GM19328 (cell line): ENCODE measurements at regions not wholly inside any gene's neighbourhood (a gene's known extent, or its start where the extent isn't known, plus 50 kb on each side); places are given as distances from the start of the nearest gene placed in this dataset.

Experiments used
- ATAC-seq: cut with Tn5 transposase; IDR thresholded peaks from one replicate; pipeline ENCODE4 v1.9.1; 2021; ENCODE audit warnings: mild to moderate bottlenecking, moderate library complexity; ENCODE audit not compliant: unreplicated experiment

DNA sequence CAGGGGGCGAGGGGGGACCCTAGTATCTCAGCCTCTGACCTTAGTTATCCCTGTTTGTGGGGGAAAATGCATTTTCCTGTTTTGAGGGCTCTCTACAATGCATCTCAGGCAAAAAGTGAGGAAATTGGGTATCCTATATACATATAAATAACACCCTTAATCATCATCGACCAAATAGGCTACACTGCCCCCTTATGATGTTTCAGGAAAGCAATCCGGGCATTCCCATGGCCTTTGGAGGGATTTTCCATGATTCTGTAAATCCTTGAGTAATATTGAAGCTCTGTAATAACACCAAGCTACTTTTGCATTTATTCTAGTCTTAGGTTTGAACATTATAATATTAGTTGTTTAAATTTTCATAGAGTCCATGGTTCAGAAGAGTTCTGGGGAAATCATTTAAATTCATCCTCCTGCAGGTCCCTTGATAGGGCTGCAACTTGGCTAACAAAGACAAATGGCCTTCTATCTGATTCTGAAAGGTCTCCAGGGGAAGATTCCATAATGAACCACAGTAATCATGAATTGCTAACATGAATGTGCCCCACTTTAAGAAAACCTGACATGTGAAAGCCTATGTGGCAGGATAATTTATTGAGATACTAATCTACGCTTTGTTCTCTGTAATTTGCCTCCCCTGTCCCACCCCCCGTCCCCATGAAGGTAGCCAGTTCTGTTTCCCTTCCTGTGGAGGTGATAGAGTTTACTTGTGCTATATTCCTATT is 91.5 kb upstream of the SCOC start:
- ATAC-seq = no peak

DNA sequence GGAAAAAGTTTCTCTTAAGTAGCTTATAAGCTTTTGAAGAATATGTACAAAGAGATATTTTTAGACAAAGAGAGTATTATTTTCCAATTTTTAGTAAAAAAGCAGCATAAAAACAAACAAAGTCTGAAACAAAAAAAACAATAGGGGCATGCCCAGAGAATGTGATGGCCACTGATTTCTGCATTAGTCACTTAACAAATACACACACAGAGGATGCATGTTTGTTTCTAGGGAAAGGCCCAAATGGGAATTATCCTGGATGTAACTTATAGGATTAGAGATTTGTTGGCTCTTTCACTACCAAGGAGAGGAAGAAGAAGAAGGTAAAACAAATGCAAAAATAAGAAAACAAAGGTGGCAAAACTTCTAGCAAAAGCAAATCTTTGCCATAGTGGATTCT is 95.9 kb upstream of the SCOC start:
- no peak for ATAC-seq

DNA sequence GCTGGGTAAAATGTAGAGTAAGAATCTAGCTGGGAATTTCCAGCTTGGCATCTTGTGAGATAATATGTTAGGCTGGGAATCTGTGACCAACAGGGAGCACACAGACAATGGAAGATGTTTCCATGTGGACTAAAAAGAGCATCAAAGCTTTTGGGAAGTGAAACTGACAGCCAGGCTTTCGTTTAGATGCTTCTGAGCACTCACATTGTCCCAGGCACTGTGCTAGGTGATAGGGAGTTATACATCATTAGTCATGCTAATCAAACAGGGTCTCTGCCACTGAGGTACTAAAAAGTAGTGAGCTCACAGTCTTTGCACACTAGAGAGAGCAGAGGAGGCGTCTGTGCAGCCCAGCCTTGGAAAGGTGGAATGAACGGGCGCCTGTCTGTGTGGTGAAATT is 101.9 kb upstream of the SCOC start:
- no peak for ATAC-seq

DNA sequence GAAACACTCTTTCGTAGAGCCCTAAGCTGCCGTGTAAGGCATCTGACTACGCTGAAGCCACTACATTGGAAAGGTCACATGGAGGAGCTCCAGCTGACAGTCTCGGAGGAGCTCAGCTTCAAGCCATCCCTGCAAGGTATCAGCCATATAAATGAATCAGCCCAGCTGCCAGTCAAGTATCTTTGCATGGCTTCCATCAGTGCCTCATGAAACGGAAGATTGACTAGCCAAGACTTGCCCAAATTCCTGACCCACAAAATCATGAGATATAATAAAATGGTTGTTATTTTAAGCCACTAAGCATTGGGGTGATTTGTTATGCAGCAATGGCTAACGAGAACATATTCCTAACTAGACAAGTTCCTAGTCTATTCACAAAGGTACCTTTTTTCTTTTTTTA is 104.1 kb upstream of the SCOC start:
- ATAC-seq = no peak

DNA sequence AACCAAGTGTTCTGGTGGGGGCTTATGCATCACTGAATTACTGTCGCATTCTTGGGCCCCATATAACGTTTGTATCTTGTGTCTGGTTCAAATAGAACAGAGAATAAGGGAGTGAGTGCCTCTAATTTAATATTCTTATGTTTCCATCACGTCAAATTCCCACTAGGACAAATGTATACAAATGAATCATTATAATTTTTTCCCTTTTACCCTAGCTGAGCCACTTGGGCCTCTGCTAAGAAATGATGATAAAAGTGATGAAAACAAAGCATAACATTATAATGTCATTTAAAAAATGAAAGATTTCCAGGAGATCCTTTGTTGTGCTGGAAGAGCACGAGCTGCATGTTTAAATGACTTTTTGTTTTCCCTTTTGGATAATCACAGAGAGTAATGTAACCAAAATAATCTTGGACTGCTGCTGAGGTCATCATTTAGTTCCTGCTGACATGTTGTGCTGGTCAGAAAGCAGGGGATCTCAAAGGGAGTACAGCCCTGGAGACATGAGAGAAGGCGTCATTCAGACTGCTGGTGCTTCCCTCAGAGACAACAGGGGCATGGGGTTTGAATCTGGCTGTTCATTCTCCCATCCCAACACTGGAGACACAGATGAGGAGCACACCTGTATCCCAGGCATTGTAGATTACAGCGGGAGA is 105.1 kb upstream of the SCOC start:
- ATAC-seq = no peak

DNA sequence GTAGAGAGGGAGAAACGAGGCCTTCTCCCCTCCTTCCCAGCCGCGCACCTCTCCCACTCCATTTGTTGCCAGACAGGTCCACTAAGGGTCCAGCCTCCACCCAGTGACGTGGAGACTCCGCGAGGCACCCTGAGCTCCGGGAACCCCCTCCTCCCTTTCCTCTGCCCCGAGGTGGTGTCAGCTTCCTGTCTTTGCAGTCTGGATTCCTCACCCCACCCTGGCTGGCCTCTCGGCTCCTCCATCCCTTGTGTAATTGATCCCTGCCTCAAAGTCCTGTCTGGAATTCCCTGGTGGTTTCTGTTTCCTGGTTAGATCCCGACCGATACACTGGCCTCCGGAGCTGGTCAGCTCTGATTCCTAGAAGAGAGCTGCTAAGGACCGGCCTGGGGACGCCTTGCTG is 105.9 kb upstream of the SCOC start:
- no peak for ATAC-seq

DNA sequence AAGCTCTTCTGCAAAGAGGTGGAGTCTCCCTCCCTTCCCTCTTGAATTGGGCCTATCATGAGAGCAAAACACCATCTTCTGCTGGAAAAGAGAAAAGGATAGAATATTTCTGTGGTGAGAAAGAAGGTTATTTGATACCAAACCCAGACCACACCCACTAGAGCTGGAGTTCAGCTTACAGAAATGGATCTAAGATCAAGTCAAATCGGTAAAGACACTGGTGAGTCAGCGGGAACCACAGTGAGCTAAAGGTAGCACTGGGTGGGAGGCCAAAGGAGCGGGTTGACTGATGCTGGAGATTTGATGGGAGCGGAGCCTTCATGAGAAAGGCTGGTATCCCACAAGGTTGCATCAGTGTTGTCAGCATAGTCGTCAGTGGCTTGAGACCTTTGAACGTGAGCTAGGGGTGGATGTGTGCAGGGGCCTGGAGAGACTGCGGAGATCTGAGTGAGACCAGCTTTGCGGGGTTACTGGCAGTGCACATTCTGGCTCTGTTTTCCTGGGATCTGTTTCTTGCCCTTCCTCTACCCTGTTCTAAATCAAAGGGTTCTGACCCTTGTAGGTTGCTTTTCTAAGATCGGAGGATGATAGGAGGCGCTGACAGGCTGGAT is 106.4 kb upstream of the SCOC start:
- ATAC-seq = no peak

DNA sequence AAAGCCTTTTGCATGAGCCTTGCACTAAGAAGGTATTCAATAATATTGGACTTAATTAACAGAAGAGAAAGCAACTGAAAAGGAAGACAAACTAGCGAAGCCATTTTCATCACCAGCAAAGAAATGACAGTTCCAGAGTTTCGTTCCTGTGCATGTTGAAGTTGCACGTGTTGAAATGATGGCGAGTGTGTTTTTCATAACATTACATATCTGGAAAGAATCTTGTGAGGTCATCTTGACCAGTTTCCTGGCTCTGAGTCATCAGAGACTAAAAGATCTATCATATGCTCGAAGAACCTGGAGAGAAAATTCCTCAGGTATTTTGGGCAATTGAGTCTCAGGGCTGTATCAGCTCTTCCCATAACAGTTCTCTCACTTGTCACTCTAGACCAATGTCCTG is 106.2 kb upstream of the MAML3 start:
- ATAC-seq = no peak

DNA sequence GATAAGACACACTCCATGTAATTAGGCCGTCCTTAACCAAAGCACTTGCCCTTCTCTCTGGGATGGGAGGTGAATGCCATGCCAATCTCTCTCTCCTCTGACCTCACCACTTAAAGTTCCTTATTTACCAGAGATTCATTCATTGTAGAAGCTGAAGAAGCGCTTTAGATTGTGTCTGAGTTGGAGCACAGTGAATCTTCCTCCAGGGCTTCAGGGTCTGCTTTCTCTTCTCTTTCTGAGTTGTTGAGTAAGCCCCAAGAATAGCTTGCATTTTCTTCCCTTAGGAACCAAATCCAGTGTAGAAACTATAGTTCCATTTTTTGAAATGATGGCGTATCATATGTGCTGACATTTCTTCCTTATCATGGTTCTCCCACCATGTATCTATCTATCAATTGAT is 104.5 kb upstream of the MAML3 start:
- no peak for ATAC-seq

DNA sequence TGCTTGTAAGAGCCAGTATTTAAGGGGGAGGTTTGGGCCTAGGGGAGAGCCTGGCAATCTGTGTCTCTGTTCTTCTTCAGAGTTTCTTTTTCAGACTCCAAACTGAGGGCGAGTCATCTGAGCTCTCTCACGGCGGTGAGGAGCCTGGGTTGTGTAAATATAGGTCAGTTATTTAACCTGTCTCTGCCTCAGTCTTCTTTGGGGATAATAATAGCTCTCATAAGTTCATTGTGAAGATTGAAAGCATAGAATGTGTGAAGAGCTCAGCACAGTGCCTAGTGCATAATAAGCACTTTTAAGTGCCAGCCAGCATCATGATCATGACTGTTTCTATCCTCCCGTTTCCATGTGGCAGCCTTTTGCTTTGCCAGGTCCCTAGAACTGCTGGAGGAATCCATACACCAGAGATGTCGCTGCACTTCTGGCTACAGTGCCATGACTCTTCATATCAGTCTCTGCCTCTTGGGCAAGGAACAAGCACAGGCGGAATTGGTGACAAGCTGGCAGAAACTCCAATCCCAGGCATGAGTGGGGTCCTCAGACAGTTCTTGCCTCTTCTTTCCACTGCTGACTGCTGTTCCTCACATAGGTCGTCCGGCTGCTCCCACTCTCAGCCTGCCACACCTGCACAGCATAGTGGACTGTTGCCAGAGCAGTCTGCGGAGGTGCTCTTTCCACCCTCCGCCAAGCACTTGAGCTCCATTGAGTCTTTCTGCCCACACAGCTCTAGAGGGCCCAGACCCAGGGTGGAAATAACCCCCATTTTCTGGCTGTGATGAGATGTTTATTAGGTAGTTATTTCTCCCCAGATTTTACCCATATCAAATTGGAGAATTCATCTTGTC is 103.7 kb upstream of the MAML3 start:
- ATAC-seq = no peak

DNA sequence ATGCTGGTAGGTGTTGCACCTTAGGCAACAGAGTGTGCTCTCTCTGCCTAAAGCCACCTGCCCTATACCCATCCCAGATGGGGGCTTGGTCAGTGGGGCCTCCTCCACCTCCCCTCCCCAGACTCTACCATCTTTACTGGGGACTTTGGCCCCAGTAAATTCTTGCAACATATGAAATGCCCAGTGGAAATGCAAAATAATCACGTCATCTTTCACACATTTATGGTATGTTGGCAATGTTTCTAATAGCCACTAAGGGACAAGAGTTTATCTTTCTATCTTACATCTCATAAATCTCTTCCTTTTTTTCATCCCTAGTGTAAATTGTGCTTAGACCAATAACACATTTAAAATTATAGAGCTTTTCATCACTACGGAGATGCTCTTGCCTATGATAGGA is 103.0 kb upstream of the MAML3 start:
- no peak for ATAC-seq

DNA sequence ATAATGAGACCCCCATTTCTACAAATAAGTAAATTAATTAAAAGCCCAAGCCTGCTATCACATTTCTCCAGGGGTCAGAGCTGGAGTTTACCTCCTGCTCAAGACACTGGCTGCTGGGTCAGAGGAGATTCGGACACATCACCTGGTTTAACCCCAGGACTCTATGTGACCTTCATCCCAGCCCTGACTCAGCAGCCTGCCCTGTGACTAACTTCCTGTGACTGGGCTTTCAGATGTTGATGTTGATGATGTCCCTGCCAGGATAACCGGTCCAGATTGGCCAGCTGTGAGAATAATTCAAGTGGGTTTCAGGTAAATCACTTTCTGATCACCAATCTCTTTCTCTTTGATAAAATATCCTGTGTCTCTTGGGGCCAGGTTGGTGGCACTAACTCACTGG is 102.4 kb upstream of the MAML3 start:
- no peak for ATAC-seq

DNA sequence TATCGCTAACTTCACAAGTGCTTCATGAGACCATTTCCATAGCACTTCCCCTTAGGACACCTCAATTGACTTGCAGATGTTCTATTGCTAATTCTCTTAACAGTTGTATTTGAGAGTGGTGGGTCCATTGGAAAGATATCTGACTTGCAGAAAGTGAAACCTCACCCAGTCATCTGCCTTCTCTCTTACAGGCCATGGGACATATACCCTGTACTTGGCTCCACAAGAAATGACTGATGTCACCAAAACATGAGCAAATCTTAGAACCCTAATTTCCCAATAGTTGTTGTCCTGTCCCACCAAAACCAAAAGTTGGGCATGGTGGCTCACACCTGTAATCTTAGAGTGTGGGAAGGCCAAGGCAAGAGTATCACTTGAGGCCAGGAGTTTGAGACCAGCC is 101.9 kb upstream of the MAML3 start:
- no peak for ATAC-seq

DNA sequence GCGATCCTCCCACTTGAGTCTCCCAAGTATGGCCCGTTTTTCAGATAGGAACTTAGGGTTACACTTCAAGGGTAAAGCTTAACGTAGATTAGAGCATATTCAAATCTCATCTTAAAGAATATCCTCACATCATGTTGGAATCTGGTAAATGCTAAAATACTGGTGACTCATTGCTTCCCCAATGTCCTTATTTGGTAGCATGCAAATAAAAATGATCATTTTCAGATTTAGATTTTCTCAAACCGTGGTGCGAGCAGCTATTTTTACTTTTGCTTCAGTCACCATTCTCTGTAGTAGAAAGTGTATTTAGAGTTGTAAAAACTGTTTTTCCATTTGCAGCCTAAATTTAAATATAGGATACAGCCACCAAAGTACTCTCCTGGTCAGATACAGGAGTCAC is 101.5 kb upstream of the MAML3 start:
- ATAC-seq = no peak

DNA sequence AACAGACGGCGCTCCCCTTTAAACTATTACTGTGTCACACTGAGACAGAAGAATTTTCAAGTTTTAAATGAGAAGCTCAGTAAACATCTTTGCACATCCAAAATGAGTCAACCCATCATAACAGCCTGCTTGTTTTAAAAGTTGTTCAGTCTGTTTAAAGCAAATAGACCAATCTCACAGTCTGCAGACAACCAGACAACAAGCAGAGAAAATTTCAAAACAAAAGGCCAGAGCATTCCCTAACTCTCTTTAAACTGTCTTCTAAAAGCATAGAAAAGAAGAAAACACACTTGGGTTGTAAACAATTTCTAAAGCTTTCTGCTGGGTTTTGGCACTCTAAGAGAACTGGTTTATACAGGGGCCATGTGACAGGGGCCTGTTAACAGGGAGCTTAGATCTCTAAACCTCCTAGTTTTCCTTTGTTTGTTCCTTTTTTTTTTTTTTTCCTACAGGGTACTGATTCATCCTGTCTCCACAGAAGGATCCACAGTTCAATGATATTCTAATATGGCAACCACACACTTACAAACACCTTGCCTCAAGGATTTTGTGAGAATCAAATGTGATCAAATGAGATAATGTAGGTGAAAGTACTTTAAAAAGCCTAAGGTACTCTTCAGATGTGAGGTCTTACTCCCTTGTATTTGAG is 100.8 kb upstream of the MAML3 start:
- ATAC-seq = no peak

DNA sequence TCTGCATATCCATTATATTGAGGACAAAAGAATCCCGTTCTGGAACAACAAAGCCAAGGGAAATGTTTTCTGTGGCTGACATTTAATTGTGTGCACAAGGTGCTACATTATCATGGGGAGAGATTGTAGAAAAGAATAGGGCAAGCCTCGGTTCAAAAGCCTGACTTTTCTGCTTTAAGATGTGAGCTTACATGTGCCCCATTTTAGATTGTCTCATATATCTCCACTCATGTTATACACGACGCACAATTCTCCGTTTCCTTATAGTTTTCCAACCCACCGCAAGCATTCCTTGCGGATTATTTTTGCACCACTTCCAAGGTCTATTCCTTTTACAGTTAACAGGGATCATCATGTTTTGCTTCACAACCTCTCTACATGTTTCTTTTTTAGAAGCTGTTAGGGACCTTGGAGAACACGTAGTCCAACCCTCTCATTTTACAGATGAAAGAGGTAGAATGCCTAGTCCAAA is 99.6 kb upstream of the MAML3 start:
- ATAC-seq = no peak

DNA sequence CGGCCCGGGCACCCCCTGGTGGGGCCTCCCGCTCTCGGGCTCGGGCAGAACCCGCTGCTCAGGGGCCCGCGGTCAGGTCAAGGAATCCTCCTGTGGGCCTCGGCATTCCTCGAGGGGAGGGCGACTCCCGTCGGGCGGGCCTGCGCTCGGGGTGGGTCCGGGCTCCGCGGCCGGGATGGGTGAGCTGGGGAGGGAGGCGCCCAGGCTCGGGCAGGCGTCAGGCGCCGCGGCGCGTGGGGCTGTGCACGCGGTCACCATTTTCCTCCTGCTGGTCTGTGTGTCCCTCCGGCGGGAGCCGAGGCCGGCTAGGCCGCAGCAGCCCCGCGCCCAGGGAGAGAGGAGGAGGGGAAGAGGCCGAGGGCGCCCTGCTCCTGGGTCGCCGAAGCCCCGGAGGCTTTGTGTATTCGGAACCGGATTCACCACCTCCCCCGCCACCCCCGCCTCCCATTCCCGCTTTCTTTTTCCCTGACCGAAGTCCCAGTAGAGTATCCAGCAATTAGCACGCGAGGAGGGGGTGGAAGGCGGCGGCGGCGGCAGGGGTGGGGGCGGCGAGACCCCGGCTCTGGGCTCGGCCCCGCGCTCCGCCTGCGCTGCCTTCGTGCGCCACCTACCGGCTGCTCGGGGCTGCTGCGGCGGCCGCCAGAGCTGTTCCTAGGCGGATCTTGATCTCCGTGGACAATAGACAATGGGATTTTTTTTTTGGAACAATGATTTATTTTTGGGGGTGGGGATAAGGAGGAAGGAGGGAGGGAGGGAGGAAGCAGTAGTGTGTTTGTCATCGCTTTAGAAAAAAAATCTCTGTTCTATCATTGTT is 99.0 kb upstream of the MAML3 start:
- ATAC-seq = no peak

DNA sequence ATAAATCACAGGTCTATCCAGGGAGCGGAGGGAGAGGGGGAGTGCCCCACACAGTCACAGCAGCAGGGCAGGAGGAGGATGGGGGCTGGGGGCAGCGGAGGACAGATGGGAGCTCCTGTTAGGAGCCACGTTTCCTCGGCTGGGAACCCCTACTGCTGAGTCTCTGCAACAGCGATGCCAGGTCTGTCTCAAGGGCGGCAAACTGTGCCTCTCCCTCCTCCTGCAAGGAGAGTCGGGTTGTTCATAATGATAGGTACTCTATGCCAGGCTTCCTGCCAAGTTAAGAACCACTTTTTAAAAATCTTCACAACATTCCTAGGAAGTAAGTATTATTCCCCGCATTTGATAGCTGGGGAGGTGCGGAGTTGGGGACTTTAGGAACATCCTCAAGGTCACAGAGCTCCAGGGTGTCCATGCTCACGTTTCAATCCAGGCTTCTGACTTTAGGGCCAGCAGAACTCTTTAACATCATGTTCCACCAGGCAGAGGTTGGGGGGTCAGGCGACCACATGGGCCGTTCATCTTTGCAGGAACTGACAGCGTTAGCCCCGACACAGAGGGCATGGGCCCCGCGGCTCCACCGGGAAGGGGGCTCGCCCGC is 98.3 kb upstream of the MAML3 start:
- no peak for ATAC-seq

DNA sequence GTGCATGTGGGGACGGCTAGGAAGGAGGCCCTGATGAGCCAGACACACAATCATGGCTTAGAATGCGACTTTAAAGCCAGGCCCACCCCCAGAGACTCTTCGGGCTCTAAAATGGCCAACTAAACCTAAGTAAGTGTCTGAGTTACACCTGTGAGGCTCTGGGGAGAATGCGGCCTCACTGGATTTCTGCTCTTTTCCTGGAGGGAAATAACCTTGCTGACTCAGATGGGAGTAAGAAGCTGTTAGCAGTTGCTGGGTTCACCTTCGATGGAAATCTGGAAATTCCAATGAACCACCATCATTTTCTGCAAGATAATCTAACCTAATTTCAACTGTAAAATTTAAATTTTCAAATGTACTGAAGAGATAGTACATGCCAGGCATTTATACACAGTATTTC is 97.6 kb upstream of the MAML3 start:
- ATAC-seq = no peak
